Stimulated activated CD8-positive, alpha-beta memory T cell treated with anti-CD3 and anti-CD28 coated beads, Interleukin-15, amount 100 ng/mL, for 48 hours (primary cell): ENCODE measurements at regions not wholly inside any gene's neighbourhood (a gene's known extent, or its start where the extent isn't known, plus 50 kb on each side); places are given as distances from the start of the nearest gene placed in this dataset.

Experiments
- DNase-seq, 2 donors: peaks; one replicate each; pipeline ENCODE4 v3.0.0-alpha.2; 2020; ENCODE audit warnings: low read depth in 2 of 2

GRCh38 chr1:81435175-81435574, 365.6 kb upstream of the ADGRL2 start:
- DNase-seq, result no peak

- no peak for DNase-seq
Measured at GRCh38 chr1:81433676-81434075, 367.1 kb upstream of the ADGRL2 start.

GRCh38 chr1:81432654-81433109, 368.1 kb upstream of the ADGRL2 start:
- DNase-seq, result no peak

GRCh38 chr1:81432059-81432458, 368.7 kb upstream of the ADGRL2 start:
- no peak for DNase-seq

- DNase-seq, result no peak
Measured at GRCh38 chr1:81431624-81432000, 369.1 kb upstream of the ADGRL2 start.

- no peak for DNase-seq
Measured at GRCh38 chr1:81430955-81431623, 369.6 kb upstream of the ADGRL2 start.

GRCh38 chr1:81430236-81430938, 370.3 kb upstream of the ADGRL2 start:
- DNase-seq, result no peak

- DNase-seq, result no peak
Measured at GRCh38 chr1:81428998-81429397, 371.7 kb upstream of the ADGRL2 start.

GRCh38 chr1:81424816-81425215, 375.9 kb upstream of the ADGRL2 start:
- DNase-seq, result no peak

- DNase-seq, result no peak
Measured at GRCh38 chr1:81424061-81424460, 376.7 kb upstream of the ADGRL2 start.

GRCh38 chr1:81420760-81421159, 380.0 kb upstream of the ADGRL2 start:
- DNase-seq, result no peak

GRCh38 chr1:81414488-81415015, 386.2 kb upstream of the ADGRL2 start:
- DNase-seq, result peak in 1 of 2 donors; percentile 2

- DNase-seq, result no peak
Measured at GRCh38 chr1:81412954-81413353, 387.8 kb upstream of the ADGRL2 start.

- DNase-seq, result no peak
Measured at GRCh38 chr1:81410941-81411340, 389.8 kb upstream of the ADGRL2 start.

- no peak for DNase-seq
Measured at GRCh38 chr1:81410351-81410750, 390.4 kb upstream of the ADGRL2 start.

- DNase-seq, result no peak
Measured at GRCh38 chr1:81409780-81410274, 390.9 kb upstream of the ADGRL2 start.

- DNase-seq, result no peak
Measured at GRCh38 chr1:81409262-81409661, 391.5 kb upstream of the ADGRL2 start.

GRCh38 chr1:81408419-81408818, 392.3 kb upstream of the ADGRL2 start:
- no peak for DNase-seq

- no peak for DNase-seq
Measured at GRCh38 chr1:81407000-81407821, 393.5 kb upstream of the ADGRL2 start.

- no peak for DNase-seq
Measured at GRCh38 chr1:81406292-81406999, 394.3 kb upstream of the ADGRL2 start.

- no peak for DNase-seq
Measured at GRCh38 chr1:81398041-81398440, 402.7 kb upstream of the ADGRL2 start.
